Neural progenitor cell (in vitro differentiated cells): ENCODE measurements at regions not wholly inside any gene's neighbourhood (a gene's known extent, or its start where the extent isn't known, plus 50 kb on each side); places are given as distances from the start of the nearest gene placed in this dataset.
"Not testable (repeated sequence)": the region's sequence is repeated elsewhere in the genome, so short reads cannot be mapped to it uniquely, and the experiment has no call there.

ENCODE experiments used
- DNase-seq: peaks from one replicate; pipeline ENCODE4 v3.0.0-alpha.2; 2016; ENCODE audit warnings: low spot score
- H2AFZ ChIP-seq: fragments of 200-600 bp; sonication (generic); replicated peaks from 2 replicates; pipeline ENCODE4 v1.6.1; 2016; ENCODE audit warnings: antibody characterized with exemption
- H3F3A ChIP-seq: fragments of 200-600 bp; sonication (generic); 2 replicates; pipeline ENCODE4 v1.6.1; 2016; ENCODE audit warnings: antibody characterized with exemption, low read depth
- H3K27ac ChIP-seq: fragments of 200-600 bp; sonication (generic); 2 replicates; pipeline ENCODE4 v1.5.1; 2016; ENCODE audit warnings: mild to moderate bottlenecking
- H3K27me3 ChIP-seq: fragments of 200-600 bp; sonication (generic); 2 replicates; pipeline ENCODE4 v1.6.1; 2016; ENCODE audit warnings: mild to moderate bottlenecking, moderate library complexity
- H3K36me3 ChIP-seq: fragments of 200-600 bp; sonication (generic); 2 replicates; pipeline ENCODE4 v1.5.1; 2016
- H3K4me1 ChIP-seq: fragments of 200-600 bp; sonication (generic); 2 replicates; pipeline ENCODE4 v1.6.1; 2016; ENCODE audit warnings: mixed run types
- H3K4me2 ChIP-seq: fragments of 200-600 bp; sonication (generic); 2 replicates; pipeline ENCODE4 v1.6.1; 2016
- H3K4me3 ChIP-seq: fragments of 200-600 bp; sonication (generic); 2 replicates; pipeline ENCODE4 v1.5.1; 2016
- H3K79me2 ChIP-seq: fragments of 200-600 bp; sonication (generic); 2 replicates; pipeline ENCODE4 v1.6.1; 2016; ENCODE audit warnings: low read depth
- H3K9ac ChIP-seq: fragments of 200-600 bp; sonication (generic); 2 replicates; pipeline ENCODE4 v1.6.1; 2016
- H3K9me3 ChIP-seq: fragments of 200-600 bp; sonication (generic); 2 replicates; pipeline ENCODE4 v1.5.1; 2016; ENCODE audit warnings: low read depth
- H4K20me1 ChIP-seq: fragments of 200-600 bp; sonication (generic); 2 replicates; pipeline ENCODE4 v1.6.1; 2016; ENCODE audit warnings: low read depth
- H3K27ac Mint-ChIP-seq: 3 replicates; pipeline ENCODE4 v1.8.0; 2021; ENCODE audit warnings: mixed read lengths
- H3K27me3 Mint-ChIP-seq: 2 replicates; pipeline ENCODE4 v1.8.0; 2022; ENCODE audit warnings: low read depth, mild to moderate bottlenecking, inconsistent platforms, moderate library complexity, mixed read lengths; ENCODE audit not compliant: insufficient read depth
- H3K36me3 Mint-ChIP-seq: 3 replicates; pipeline ENCODE4 v1.8.0; 2021; ENCODE audit warnings: mixed read lengths
- H3K4me1 Mint-ChIP-seq: 3 replicates; pipeline ENCODE4 v1.8.0; 2021; ENCODE audit warnings: mixed read lengths
- H3K4me3 Mint-ChIP-seq: 3 replicates; pipeline ENCODE4 v1.8.0; 2021; ENCODE audit warnings: mild to moderate bottlenecking, moderate library complexity, mixed read lengths
- H3K9me3 Mint-ChIP-seq: 3 replicates; pipeline ENCODE4 v1.8.0; 2020; ENCODE audit warnings: mixed read lengths
- EZH2 ChIP-seq: fragments of 200-600 bp; sonication (generic); IDR thresholded peaks from 2 replicates; pipeline ENCODE4 v1.6.1; 2017; ENCODE audit warnings: antibody characterized with exemption, mild to moderate bottlenecking, moderate library complexity
- EZH2phosphoT487 ChIP-seq: fragments of 200-600 bp; sonication (generic); IDR thresholded peaks from 2 replicates; pipeline ENCODE4 v1.6.1; 2017; ENCODE audit warnings: antibody characterized with exemption
- TF ChIP-seq, protein P1 (sequence below): fragments of 200-600 bp; sonication (generic); IDR thresholded peaks from 2 replicates; pipeline ENCODE4 v1.5.1; 2017; ENCODE audit warnings: antibody characterized with exemption, mild to moderate bottlenecking

DNA sequence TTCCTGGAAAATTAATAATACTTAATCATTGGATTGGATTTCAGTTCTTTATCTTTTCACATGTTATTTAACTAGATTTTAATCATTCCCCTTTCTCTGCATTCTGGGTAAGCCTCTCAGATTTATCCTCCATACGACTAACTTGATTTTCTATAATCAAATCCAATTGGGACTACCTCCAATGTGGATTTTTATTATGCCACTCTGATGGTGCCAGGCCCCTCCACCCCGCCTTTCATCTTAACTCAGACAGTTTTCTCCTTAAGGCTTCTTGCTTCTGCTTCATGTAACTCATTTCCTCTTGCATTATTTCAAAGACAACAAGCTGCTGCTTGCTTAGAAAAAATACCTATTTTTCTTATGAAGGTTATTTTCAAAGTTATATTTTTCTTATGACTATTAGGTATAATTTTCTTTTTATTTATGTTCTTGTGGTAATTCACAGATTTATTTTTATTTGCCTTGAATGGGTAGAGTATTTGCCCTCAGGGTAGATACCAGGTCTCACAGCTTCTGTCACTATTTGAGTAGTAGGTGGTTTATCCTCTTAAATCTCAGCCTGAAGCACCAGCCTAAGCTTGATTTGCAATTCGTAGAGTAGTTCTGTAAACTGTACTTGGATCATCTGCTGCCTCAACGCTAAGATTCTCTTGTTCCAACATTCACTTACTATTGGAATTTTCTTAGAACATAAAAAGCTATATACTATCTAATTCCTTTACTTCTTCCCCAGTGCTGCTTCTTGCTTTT lies 659.0 kb upstream of the ARRDC3 start:
- Histone ChIP-seq H4K20me1 (no peaks in the 10 kb centered on the region), H3K79me2 (no peaks in the 10 kb centered on the region), H3K36me3 (no peaks in the 10 kb centered on the region), H3K4me2 (no peak overlapping the region), H3K4me3 (no peak overlapping the region), H3K9ac (no peak overlapping the region), H3K9me3 (no peaks in the 10 kb centered on the region), H3K27me3 (no peaks in the 10 kb centered on the region), H3K27ac (no peak overlapping the region), H3K4me1 (no peaks in the 10 kb centered on the region), H2AFZ (no peak overlapping the region), H3F3A (no peaks in the 10 kb centered on the region)
- Mint-ChIP-seq H3K27me3 (peaks cover 2% of the 10 kb centered on the region), H3K9me3 (no peaks in the 10 kb centered on the region), H3K27ac (no peak overlapping the region), H3K36me3 (no peaks in the 10 kb centered on the region), H3K4me1 (no peaks in the 10 kb centered on the region), H3K4me3 (no peak overlapping the region)
- DNase-seq, result no peak
- TF ChIP-seq, protein P1, sequence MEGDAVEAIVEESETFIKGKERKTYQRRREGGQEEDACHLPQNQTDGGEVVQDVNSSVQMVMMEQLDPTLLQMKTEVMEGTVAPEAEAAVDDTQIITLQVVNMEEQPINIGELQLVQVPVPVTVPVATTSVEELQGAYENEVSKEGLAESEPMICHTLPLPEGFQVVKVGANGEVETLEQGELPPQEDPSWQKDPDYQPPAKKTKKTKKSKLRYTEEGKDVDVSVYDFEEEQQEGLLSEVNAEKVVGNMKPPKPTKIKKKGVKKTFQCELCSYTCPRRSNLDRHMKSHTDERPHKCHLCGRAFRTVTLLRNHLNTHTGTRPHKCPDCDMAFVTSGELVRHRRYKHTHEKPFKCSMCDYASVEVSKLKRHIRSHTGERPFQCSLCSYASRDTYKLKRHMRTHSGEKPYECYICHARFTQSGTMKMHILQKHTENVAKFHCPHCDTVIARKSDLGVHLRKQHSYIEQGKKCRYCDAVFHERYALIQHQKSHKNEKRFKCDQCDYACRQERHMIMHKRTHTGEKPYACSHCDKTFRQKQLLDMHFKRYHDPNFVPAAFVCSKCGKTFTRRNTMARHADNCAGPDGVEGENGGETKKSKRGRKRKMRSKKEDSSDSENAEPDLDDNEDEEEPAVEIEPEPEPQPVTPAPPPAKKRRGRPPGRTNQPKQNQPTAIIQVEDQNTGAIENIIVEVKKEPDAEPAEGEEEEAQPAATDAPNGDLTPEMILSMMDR, result no peak
- TF ChIP-seq EZH2, result no peak
- TF ChIP-seq EZH2phosphoT487, result no peak

- H3K27me3 Mint-ChIP-seq, result no peaks in the 10 kb centered on the region
- Histone ChIP-seq H3K4me1 (no peaks in the 10 kb centered on the region), H3K27ac (no peak overlapping the region), H3K4me2 (no peak overlapping the region), H3K27me3 (no peaks in the 10 kb centered on the region), H2AFZ (no peak overlapping the region), H3K4me3 (no peak overlapping the region), H4K20me1 (no peaks in the 10 kb centered on the region), H3K36me3 (no peaks in the 10 kb centered on the region), H3K79me2 (no peaks in the 10 kb centered on the region), H3F3A (no peaks in the 10 kb centered on the region), H3K9ac (no peak overlapping the region), H3K9me3 (no peaks in the 10 kb centered on the region)
- TF ChIP-seq EZH2, result no peak
- TF ChIP-seq, protein P1, result no peak
- TF ChIP-seq EZH2phosphoT487, result no peak
- no peaks in the 10 kb centered on the region for H3K36me3 Mint-ChIP-seq
- H3K9me3 Mint-ChIP-seq, result no peaks in the 10 kb centered on the region
- no peak for DNase-seq
- no peak overlapping the region for H3K27ac Mint-ChIP-seq
- no peak overlapping the region for H3K4me3 Mint-ChIP-seq
- H3K4me1 Mint-ChIP-seq, result no peaks in the 10 kb centered on the region
These were observed 658.1 kb upstream of the ARRDC3 start for GRCh38 chr5:92041206-92041605.

GRCh38 chr5:92029792-92030191 lies 646.7 kb upstream of the ARRDC3 start:
- not testable (repeated sequence) for H2AFZ ChIP-seq, H3K4me3 Mint-ChIP-seq, H3K36me3 ChIP-seq, H3K27ac Mint-ChIP-seq, H3F3A ChIP-seq, DNase-seq, H3K9ac ChIP-seq, H3K4me2 ChIP-seq, H3K27ac ChIP-seq, H4K20me1 ChIP-seq, H3K27me3 ChIP-seq, H3K4me3 ChIP-seq, H3K36me3 Mint-ChIP-seq, H3K4me1 Mint-ChIP-seq, H3K9me3 Mint-ChIP-seq, H3K9me3 ChIP-seq, H3K79me2 ChIP-seq, H3K4me1 ChIP-seq, H3K27me3 Mint-ChIP-seq

GRCh38 chr5:92023555-92023954 lies 640.4 kb upstream of the ARRDC3 start:
- Histone ChIP-seq H3K4me2 (no peak overlapping the region), H4K20me1 (no peaks in the 10 kb centered on the region), H3K27me3 (no peaks in the 10 kb centered on the region), H3K36me3 (no peaks in the 10 kb centered on the region), H3K4me1 (peaks cover 3% of the 10 kb centered on the region), H3K27ac (no peak overlapping the region), H3K4me3 (no peak overlapping the region), H3F3A (no peaks in the 10 kb centered on the region), H3K9ac (no peak overlapping the region), H3K9me3 (no peaks in the 10 kb centered on the region), H3K79me2 (no peaks in the 10 kb centered on the region), H2AFZ (no peak overlapping the region)
- H3K27me3 Mint-ChIP-seq, result no peaks in the 10 kb centered on the region
- no peak for TF ChIP-seq EZH2phosphoT487
- TF ChIP-seq EZH2, result no peak
- TF ChIP-seq, protein P1, result no peak
- no peak for DNase-seq
- no peak overlapping the region for H3K4me3 Mint-ChIP-seq
- no peaks in the 10 kb centered on the region for H3K4me1 Mint-ChIP-seq
- no peak overlapping the region for H3K27ac Mint-ChIP-seq
- H3K9me3 Mint-ChIP-seq, result no peaks in the 10 kb centered on the region
- H3K36me3 Mint-ChIP-seq, result no peaks in the 10 kb centered on the region
